B cell (primary cell): ENCODE measurements at regions not wholly inside any gene's neighbourhood (a gene's known extent, or its start where the extent isn't known, plus 50 kb on each side); places are given as distances from the start of the nearest gene placed in this dataset.

ENCODE experiments used
- CTCF ChIP-seq: fragments of 200-600 bp; IDR thresholded peaks from one replicate; pipeline ENCODE4 v1.8.0; 2022; ENCODE audit warnings: antibody characterized with exemption, mild to moderate bottlenecking
- EZH2 ChIP-seq: IDR thresholded peaks from 2 replicates; pipeline ENCODE4 v1.6.1; 2012; ENCODE audit warnings: borderline replicate concordance, low read depth, mild to moderate bottlenecking, moderate library complexity, low read length; ENCODE audit not compliant: insufficient read depth, poor library complexity, severe bottlenecking

- TF ChIP-seq CTCF (no peak), EZH2 (no peak)
Measured at GRCh38 chr4:122992057-122992456, 69.7 kb upstream of the NUDT6 start.
